Psoas muscle (tissue), 7 donors: ENCODE measurements at regions not wholly inside any gene's neighbourhood (a gene's known extent, or its start where the extent isn't known, plus 50 kb on each side); places are given as distances from the start of the nearest gene placed in this dataset.

Experiments
- ATAC-seq, 4 donors: fragments of 200-7000 bp; cut with Tn5 transposase; one replicate each; pipeline ENCODE4 v1.9.1; 2020; ENCODE audit warnings: moderate library complexity in 3 of 4, mild to moderate bottlenecking in 2 of 4
- DNase-seq, 2 donors: peaks; one replicate each; pipeline ENCODE4 v3.0.0-alpha.2; 2020
- H3K27ac ChIP-seq: fragments of 200-600 bp; one replicate; pipeline ENCODE4 v1.8.0; 2022
- H3K27me3 ChIP-seq, 3 donors: fragments of 200-600 bp in 1 of 3; one replicate each; pipeline versions ENCODE4 v1.6.1 to v1.8.0; 2013 to 2022; ENCODE audit warnings: low read length in 2 of 3, mild to moderate bottlenecking in 2 of 3, moderate library complexity in 1 of 3; ENCODE audit not compliant: insufficient read depth in 3 of 3
- H3K36me3 ChIP-seq, 2 donors: fragments of 200-600 bp in 1 of 2; one replicate each; pipeline versions ENCODE4 v1.6.1 to v1.8.0; 2013 to 2022; ENCODE audit warnings: low read depth in 1 of 2, mild to moderate bottlenecking in 1 of 2, moderate library complexity in 1 of 2; ENCODE audit not compliant: insufficient read depth in 1 of 2
- H3K4me1 ChIP-seq: fragments of 200-600 bp; one replicate; pipeline ENCODE4 v1.8.0; 2022
- H3K4me3 ChIP-seq: fragments of 200-600 bp; one replicate; pipeline ENCODE4 v1.8.0; 2022; ENCODE audit warnings: mild to moderate bottlenecking
- H3K9me3 ChIP-seq: fragments of 200-600 bp; one replicate; pipeline ENCODE4 v1.8.0; 2022
- CTCF ChIP-seq: fragments of 200-600 bp; IDR thresholded peaks from one replicate; pipeline ENCODE4 v1.8.0; 2022; ENCODE audit warnings: antibody characterized with exemption
- WGBS, 3 donors: extraction: QIAGEN DNeasy Blood & Tissue Kit; methylation state at CpG; one replicate each; pipeline versions ENCODE4 v1.1.6 to v1.1.7; 2013; 5-methylcytosine and 5-hydroxymethylcytosine counted together
- intact Hi-C, 2 donors: fragments of 100-400 bp; cut with DNase I; formaldehyde crosslinking; loops; one replicate each; pipeline versions ENCODE4 v1.11.0 to v1.14.2; 2022
- donor health status: healthy with polysubstance abuse.
- donor health status: DM: no; HTN: no; CAD: no; lungs with moderate emphysema.
- donor health status: Bipolar disorder and iron deficiency.
- donor health status: healthy.
- donor health status: DM: yes; HTN: yes; CAD: no.
- donor health status: DM: no; HTN: no; CAD: no.
- donor health status: DM: yes; HTN: yes; CAD: no.

GRCh38 chr5:125558016-125558415 is 811.6 kb upstream of the ZNF608 start:
- Histone ChIP-seq H3K27ac (no peak overlapping the region), H3K9me3 (no peaks in the 10 kb centered on the region), H3K27me3 (no peaks in the 10 kb centered on the region), H3K36me3 (no peaks in the 10 kb centered on the region), H3K4me3 (no peak overlapping the region), H3K4me1 (no peaks in the 10 kb centered on the region)
- ATAC-seq (no peak), DNase-seq (no peak)
- no peak for TF ChIP-seq CTCF
- intact Hi-C loops, result no loop called here
- WGBS, 3 donors, result 84 to 93% (median 88%) methylated on average over 1 of the region's 1 CpG

GRCh38 chr5:125558466-125558865 is 812.0 kb upstream of the ZNF608 start:
- no peak for TF ChIP-seq CTCF

GRCh38 chr5:125559296-125559695 is 812.9 kb upstream of the ZNF608 start:
- Histone ChIP-seq H3K4me1 (no peaks in the 10 kb centered on the region), H3K27me3 (no peaks in the 10 kb centered on the region), H3K4me3 (no peak overlapping the region), H3K9me3 (no peaks in the 10 kb centered on the region), H3K27ac (no peak overlapping the region), H3K36me3 (no peaks in the 10 kb centered on the region)
- no peak for TF ChIP-seq CTCF
- intact Hi-C loops, result no loop called here
- DNase-seq (no peak), ATAC-seq (no peak)
- 79 to 87% (median 80%) methylated on average over 2 of the region's 2 CpGs for WGBS, 3 donors

More at GRCh38 chr5:125558466-125558865, 812.0 kb upstream of the ZNF608 start:
- H3K4me3 ChIP-seq, result no peak overlapping the region
- intact Hi-C loops, result no loop called here
- H3K9me3 ChIP-seq, result no peaks in the 10 kb centered on the region
- DNase-seq, result no peak
- ATAC-seq, result no peak
- H3K36me3 ChIP-seq, result no peaks in the 10 kb centered on the region
- WGBS, 3 donors, result 72 to 82% (median 82%) methylated on average over 3 of the region's 3 CpGs
- no peaks in the 10 kb centered on the region for H3K4me1 ChIP-seq
- H3K27me3 ChIP-seq, result no peaks in the 10 kb centered on the region
- no peak overlapping the region for H3K27ac ChIP-seq

GRCh38 chr5:125560476-125561225 is 814.2 kb upstream of the ZNF608 start:
- no peak overlapping the region for H3K27ac ChIP-seq
- WGBS, 3 donors, result 86 to 91% (median 88%) methylated on average over 4 of the region's 4 CpGs
- no peak for TF ChIP-seq CTCF
- no peaks in the 10 kb centered on the region for H3K9me3 ChIP-seq
- ATAC-seq (no peak), DNase-seq (no peak)
- no peaks in the 10 kb centered on the region for H3K27me3 ChIP-seq
- intact Hi-C loops, result no loop called here
- no peak overlapping the region for H3K4me3 ChIP-seq
- H3K4me1 ChIP-seq, result no peaks in the 10 kb centered on the region
- H3K36me3 ChIP-seq, result no peaks in the 10 kb centered on the region
